ENCODE measurements at regions not wholly inside any gene's neighbourhood (a gene's known extent, or its start where the extent isn't known, plus 50 kb on each side); places are given as distances from the start of the nearest gene placed in this dataset.

DNA sequence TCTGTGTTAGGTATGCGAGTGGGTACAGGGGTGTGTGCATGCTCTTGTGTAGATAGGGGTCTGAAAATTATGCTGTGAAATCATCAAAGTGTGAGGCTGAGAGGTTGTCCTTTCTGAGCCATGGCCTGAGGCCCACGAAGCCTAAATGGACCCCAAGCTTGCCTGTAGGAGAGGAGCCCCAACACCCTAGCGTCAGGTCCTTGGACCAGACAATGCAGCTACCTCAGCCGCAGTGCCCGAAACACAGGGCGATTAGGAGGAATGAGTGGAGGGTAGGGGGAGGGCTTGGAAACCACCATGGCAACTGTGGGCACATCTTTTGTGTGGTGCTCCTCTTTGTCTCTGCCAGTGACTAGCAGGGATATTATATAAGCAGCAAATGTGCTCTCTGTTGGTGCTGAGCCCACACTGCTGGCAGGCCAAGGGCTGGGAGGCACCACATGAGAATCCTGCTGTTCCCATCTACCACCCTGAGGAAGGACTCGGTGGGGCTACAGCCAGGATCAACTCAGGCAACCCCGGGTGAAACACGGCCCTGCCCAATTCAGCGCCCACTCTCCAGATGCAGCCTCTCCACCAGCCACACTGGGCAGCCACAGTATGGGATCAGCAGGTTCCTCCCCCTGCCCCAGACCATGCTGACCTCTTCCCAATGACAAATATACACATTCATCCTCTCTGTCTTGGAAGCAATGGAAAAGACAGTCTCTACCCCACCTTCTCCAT is 84.6 kb upstream of the FSTL4 start:
- DNase-seq (ENCODE audit: low read depth), result no peak

DNA sequence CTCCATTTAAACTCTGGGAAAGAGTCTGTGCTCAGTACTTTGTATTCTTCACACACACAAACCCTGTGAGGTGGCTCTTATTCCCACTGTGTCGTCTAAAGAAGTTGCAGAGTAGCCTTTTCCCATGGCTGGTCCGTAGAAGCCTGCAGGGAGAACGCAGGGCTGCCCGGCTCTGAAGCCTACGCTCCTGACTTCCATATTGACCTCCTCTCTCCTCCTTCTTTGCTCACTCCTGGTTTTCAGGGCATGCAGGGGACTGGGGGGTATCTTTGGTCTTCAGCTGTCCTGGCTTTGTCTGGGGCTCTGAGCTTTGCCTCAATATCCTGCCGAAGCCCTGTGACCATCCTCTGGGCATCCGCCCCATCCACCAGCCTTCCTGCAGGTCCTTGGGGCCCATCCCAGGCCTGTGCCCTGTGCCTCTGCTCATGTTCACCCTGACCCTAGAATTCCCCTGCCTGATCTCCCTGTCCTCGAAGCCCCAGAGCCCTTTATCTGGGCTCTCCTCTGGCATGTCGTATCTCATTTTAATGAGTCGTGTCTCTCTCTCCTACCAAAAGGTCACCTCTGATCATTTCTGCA is 83.8 kb upstream of the FSTL4 start:
- no peak for DNase-seq (ENCODE audit: low read depth)

GRCh38 chr5:133694181-133694831 is 82.0 kb upstream of the FSTL4 start:
- peak; percentile 37 for DNase-seq (ENCODE audit: low read depth)

- DNase-seq (ENCODE audit: low read depth), result no peak
Observed at GRCh38 chr5:133691448-133691847, 79.1 kb upstream of the FSTL4 start.

DNA sequence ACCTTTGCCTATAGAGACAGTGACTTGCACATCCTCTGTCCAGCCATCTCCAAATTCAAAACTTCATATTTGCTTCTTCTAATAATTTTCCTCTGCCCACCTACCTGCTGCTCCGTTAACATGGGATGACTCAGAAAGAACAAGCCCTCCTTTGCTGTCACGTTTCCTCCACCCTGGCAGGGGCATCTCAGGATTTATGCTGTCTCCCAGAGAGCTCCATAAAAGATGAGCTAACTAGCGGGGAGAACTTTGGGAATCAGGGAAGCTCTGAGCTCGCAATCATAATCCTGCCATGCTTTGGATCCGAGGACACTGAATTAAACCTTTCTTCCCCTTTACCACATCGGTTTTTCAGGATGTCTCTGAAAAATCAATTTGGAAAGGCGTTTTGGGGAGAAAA is 78.4 kb upstream of the FSTL4 start:
- no peak for DNase-seq (ENCODE audit: low read depth)

DNA sequence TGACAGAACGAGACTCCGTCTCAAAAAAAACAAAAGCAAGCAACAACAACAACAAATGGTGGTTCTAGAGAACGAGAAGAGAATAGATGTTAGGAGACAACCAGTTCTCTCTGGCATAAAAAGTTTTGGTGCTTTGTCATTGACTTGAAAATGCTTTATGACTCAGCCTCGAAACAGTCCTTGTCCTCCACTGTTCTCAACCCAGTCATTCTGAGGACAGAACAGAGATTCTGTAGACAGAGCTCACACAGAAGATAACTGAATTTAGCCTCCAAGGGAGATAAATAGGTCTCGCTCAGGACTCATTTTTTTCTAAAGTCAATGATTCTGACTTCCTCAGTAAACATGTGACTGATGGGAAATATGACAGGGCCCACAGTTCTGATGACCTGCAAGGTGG is 76.0 kb upstream of the FSTL4 start:
- DNase-seq (ENCODE audit: low read depth), result no peak

GRCh38 chr5:133687212-133688061 is 75.1 kb upstream of the FSTL4 start:
- DNase-seq (ENCODE audit: low read depth), result no peak

- no peak for DNase-seq (ENCODE audit: low read depth)
Observed at GRCh38 chr5:133686566-133686965, 74.2 kb upstream of the FSTL4 start.

- no peak for DNase-seq (ENCODE audit: low read depth)
Observed at GRCh38 chr5:133685402-133686018, 73.2 kb upstream of the FSTL4 start.

DNA sequence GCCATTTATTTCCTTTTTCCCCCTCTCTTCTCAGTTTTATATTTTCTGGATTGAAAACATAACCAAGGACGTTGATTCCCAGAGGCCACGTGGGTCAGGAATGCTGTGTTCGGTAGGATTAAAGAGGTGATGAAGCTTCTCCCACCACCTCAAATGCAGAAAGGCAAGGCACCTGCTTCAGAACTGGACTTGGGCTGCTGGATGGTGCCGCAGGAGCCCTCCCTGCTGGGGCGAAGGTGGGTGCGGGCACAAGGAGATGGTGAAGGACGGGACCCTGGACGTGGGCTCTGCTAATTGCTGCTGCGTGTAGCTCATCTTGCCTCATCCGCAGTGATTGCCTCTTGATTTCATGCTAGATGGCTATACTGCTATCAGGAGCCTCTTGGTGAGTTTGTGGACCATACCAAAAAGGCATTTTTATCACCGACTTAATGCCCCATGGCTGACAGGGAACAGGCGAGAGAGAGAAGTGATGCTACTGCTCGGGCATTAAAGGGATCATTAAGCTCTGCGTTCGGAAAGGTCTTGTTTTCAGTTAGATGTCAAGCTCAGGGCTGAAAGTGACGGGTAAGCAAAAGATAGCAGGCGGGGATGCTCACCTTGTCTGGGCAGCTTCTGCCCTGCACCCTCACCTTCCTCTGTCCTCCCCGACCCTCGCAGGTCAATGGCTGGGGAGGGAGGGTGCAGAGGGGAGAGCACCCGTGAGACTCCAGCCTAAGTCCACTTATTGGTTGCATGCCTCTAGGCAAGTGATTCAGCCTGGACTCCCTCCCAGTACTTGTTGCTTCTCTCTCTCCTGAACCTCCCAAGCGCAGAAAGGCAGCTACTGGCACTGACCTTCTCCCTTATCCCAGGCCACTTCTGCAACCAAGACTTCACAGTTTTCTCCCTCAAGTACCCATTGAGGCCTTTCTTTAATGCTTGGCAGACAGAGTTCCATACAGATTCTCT is 71.6 kb upstream of the FSTL4 start:
- DNase-seq (ENCODE audit: low read depth), result no peak

- no peak for DNase-seq (ENCODE audit: low read depth)
Observed at GRCh38 chr5:133682451-133682850, 70.1 kb upstream of the FSTL4 start.

DNA sequence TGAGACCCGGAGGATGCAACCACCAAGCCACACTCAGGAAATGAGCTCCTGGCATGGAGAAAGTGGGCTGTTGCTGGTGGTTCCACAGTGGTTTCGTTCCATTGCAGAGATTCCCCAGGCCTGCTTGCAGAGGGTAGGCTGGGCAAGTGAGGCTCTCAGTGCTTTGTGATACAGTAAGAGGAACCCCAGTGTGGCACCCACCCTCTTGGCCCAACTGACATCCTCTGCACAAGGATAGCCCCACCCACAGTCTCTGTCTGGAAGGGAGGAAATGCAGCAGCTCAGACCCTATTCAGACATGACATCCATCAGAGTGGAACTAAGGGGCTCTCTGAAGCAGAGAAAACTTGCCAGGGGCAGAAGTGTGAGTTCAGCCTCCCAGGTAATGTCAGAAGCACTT is 69.6 kb upstream of the FSTL4 start:
- DNase-seq (ENCODE audit: low read depth), result no peak

GRCh38 chr5:133680830-133681565 is 68.7 kb upstream of the FSTL4 start:
- DNase-seq (ENCODE audit: low read depth), result no peak

DNA sequence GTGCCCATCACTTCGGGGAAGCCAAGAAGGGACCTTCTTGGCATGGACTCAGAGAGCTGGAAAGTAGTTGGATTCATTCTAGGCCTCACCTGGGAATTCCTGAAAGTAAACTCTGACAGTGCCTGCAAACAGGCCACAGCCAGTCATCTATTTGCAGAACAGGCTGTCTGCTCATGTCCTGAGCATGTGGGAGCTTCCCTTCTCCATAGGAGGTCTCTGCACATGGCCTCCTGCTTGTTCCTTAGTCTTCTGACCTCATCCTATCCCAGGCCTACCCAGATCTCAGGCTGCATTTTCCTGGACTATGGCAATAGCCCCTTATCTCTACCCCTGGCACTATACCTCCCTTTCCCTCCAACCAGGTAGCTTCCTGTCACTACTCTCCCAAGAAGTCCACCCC is 67.2 kb upstream of the FSTL4 start:
- no peak for DNase-seq (ENCODE audit: low read depth)

- no peak for DNase-seq (ENCODE audit: low read depth)
Observed at GRCh38 chr5:133675376-133676154, 63.2 kb upstream of the FSTL4 start.

GRCh38 chr5:133670336-133670735 is 58.0 kb upstream of the FSTL4 start:
- DNase-seq (ENCODE audit: low read depth), result no peak

DNA sequence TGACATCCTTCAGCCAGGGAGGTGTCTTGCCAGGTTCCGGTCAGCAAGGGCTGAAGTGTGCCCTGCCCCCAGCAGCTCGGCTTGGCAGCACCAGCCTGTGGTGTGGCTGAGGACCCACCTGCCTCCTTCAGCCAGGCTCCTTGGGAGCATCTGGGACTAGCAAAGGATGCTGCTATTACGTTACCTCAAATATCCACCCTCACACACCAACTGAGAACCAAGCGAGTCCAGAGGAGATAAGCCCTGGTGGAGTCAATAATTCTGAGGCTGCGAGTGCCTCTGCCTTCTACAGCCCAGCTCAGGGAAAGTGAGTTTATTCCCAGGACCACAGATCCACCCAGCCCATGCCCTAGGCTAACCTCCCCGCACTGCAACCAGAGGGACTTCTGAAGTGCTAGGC is 57.1 kb upstream of the FSTL4 start:
- no peak for DNase-seq (ENCODE audit: low read depth)

DNA sequence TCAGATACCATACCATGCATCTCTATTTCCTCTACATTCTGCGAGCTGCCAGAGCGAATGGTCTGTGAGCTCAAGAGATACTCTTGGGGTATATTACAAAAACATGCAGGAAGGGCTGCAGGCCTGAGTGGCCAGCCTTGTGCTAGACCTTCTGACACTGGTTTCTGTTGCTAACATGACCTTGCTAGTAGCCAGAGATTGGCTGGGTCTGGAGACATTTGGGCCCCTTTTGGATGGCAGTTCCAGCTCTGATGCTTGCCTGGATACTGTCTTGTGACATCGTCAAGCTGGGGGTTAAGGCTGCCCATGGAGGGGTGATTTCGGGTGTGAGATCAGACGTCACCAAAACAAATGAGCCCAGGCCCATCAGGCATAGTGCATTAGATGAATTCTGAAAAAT is 56.1 kb upstream of the FSTL4 start:
- no peak for DNase-seq (ENCODE audit: low read depth)

DNA sequence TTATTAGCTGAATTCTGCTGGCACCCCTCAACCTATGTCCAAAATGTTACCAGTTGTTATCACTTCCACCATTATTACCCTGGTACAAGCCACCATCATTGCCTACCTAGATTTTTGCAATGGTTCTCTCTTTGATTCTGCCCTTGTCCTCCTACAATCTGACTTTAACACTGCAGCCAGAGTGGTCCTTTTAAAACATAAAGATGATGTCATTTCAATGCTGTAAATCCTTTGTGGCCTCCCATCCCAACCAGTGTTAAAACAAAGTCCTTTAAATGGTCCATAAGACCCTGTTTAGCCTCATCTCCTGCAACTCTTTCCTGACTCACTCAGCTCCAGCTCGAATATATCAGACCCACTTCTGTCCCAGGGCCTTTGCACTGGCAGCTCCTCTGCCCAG is 54.9 kb upstream of the FSTL4 start:
- DNase-seq (ENCODE audit: low read depth), result no peak
